Neural progenitor cell (in vitro differentiated cells): ENCODE measurements at regions not wholly inside any gene's neighbourhood (a gene's known extent, or its start where the extent isn't known, plus 50 kb on each side); places are given as distances from the start of the nearest gene placed in this dataset.

ENCODE experiments used
- EZH2 ChIP-seq: fragments of 200-600 bp; sonication (generic); IDR thresholded peaks from 2 replicates; pipeline ENCODE4 v1.6.1; 2017; ENCODE audit warnings: antibody characterized with exemption, mild to moderate bottlenecking, moderate library complexity
- TF ChIP-seq, protein P1 (sequence below): fragments of 200-600 bp; sonication (generic); IDR thresholded peaks from 2 replicates; pipeline ENCODE4 v1.5.1; 2017; ENCODE audit warnings: antibody characterized with exemption, mild to moderate bottlenecking

DNA sequence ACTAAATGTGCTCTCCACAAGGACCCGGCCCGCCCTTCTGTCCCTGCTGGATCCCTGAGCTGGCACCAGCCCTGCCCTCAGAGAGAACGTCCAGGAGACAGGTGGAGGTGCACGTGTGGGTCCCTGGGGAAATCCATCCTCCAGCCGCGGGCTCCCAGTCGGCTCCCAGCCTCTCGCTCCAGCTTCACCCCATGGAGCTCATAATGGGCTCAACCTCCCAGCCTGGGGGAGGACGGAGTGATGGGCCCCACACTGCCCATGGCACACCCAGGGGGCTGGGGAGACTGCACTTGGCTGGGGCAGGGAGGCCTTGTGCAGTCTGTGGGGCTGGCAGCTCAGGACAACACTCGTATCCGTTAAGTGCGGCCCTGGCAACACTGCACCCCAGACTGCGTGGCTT is 250.5 kb downstream of the TMEM121 start:
- TF ChIP-seq, protein P1, sequence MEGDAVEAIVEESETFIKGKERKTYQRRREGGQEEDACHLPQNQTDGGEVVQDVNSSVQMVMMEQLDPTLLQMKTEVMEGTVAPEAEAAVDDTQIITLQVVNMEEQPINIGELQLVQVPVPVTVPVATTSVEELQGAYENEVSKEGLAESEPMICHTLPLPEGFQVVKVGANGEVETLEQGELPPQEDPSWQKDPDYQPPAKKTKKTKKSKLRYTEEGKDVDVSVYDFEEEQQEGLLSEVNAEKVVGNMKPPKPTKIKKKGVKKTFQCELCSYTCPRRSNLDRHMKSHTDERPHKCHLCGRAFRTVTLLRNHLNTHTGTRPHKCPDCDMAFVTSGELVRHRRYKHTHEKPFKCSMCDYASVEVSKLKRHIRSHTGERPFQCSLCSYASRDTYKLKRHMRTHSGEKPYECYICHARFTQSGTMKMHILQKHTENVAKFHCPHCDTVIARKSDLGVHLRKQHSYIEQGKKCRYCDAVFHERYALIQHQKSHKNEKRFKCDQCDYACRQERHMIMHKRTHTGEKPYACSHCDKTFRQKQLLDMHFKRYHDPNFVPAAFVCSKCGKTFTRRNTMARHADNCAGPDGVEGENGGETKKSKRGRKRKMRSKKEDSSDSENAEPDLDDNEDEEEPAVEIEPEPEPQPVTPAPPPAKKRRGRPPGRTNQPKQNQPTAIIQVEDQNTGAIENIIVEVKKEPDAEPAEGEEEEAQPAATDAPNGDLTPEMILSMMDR = no peak
- TF ChIP-seq EZH2 = no peak
